SJCRH30 (cell line): ENCODE measurements at regions not wholly inside any gene's neighbourhood (a gene's known extent, or its start where the extent isn't known, plus 50 kb on each side); places are given as distances from the start of the nearest gene placed in this dataset.
"Not testable (repeated sequence)": the region's sequence is repeated elsewhere in the genome, so short reads cannot be mapped to it uniquely, and the experiment has no call there.

Experiments used
- DNase-seq, 2 experiments: peaks; one replicate each; pipeline ENCODE4 v3.0.0-alpha.2; 2015 to 2020
- H3K27ac ChIP-seq: fragments of 250-450 bp; sonication (Bioruptor Pico); 2 replicates; pipeline ENCODE4 v1.5.1; 2020; ENCODE audit warnings: mild to moderate bottlenecking, moderate library complexity
- H3K27me3 ChIP-seq: fragments of 250-450 bp; sonication (Bioruptor Pico); 2 replicates; pipeline ENCODE4 v1.5.1; 2020; ENCODE audit warnings: mild to moderate bottlenecking, moderate library complexity
- H3K36me3 ChIP-seq: fragments of 250-450 bp; sonication (Bioruptor Pico); 2 replicates; pipeline ENCODE4 v1.5.1; 2020; ENCODE audit warnings: mild to moderate bottlenecking, moderate library complexity
- H3K4me1 ChIP-seq: fragments of 250-450 bp; sonication (Bioruptor Pico); 2 replicates; pipeline ENCODE4 v1.5.1; 2020; ENCODE audit warnings: mild to moderate bottlenecking, moderate library complexity
- H3K4me3 ChIP-seq: fragments of 250-450 bp; sonication (Bioruptor Pico); 2 replicates; pipeline ENCODE4 v1.5.1; 2020; ENCODE audit warnings: mild to moderate bottlenecking, moderate library complexity
- H3K9me3 ChIP-seq: fragments of 250-450 bp; sonication (Bioruptor Pico); replicated peaks from 2 replicates; pipeline ENCODE4 v1.5.1; 2020; ENCODE audit warnings: mild to moderate bottlenecking, moderate library complexity

- H3K27me3 ChIP-seq: 0 out of 2 replicates have a peak, but pooled peaks cover 6% of the 10 kb centered on the region
- H3K4me3 ChIP-seq: no peak overlapping the region
- H3K4me1 ChIP-seq: no peaks in the 10 kb centered on the region
- H3K9me3 ChIP-seq: no peaks in the 10 kb centered on the region
- no peak overlapping the region for H3K27ac ChIP-seq
- DNase-seq: no peak
- no peaks in the 10 kb centered on the region for H3K36me3 ChIP-seq
These were observed 143.2 kb downstream of the HMHB1 start for GRCh38 chr5:143955141-143955540.

- H3K36me3 ChIP-seq: no peaks in the 10 kb centered on the region
- H3K4me1 ChIP-seq: no peaks in the 10 kb centered on the region
- H3K4me3 ChIP-seq: no peak overlapping the region
- no peak overlapping the region for H3K27ac ChIP-seq
- no peaks in the 10 kb centered on the region for H3K9me3 ChIP-seq
- 0 out of 2 replicates have a peak, but pooled peaks cover 5% of the 10 kb centered on the region for H3K27me3 ChIP-seq
- DNase-seq: peak in 1 of 2 experiments; percentile 5
These were observed 145.5 kb downstream of the HMHB1 start for GRCh38 chr5:143957455-143957854.

GRCh38 chr5:143962201-143962600 lies 150.2 kb downstream of the HMHB1 start:
- no peak overlapping the region for H3K4me3 ChIP-seq
- H3K4me1 ChIP-seq: no peaks in the 10 kb centered on the region

GRCh38 chr5:143964919-143965318 lies 153.0 kb downstream of the HMHB1 start:
- DNase-seq: no peak
- H3K9me3 ChIP-seq: no peaks in the 10 kb centered on the region
- no peaks in the 10 kb centered on the region for H3K4me1 ChIP-seq
- H3K27me3 ChIP-seq: no peaks in the 10 kb centered on the region
- H3K4me3 ChIP-seq: no peak overlapping the region
- H3K27ac ChIP-seq: no peak overlapping the region
- H3K36me3 ChIP-seq: no peaks in the 10 kb centered on the region

More at GRCh38 chr5:143962201-143962600, 150.2 kb downstream of the HMHB1 start:
- no peaks in the 10 kb centered on the region for H3K9me3 ChIP-seq
- no peak for DNase-seq
- H3K27ac ChIP-seq: no peak overlapping the region
- H3K27me3 ChIP-seq: no peaks in the 10 kb centered on the region
- no peaks in the 10 kb centered on the region for H3K36me3 ChIP-seq

GRCh38 chr5:143966280-143966679 lies 154.3 kb downstream of the HMHB1 start:
- Histone ChIP-seq H3K4me3 (no peak overlapping the region), H3K9me3 (no peaks in the 10 kb centered on the region)
- no peak for DNase-seq

GRCh38 chr5:143968071-143968878 lies 156.3 kb downstream of the HMHB1 start:
- Histone ChIP-seq H3K9me3 (no peaks in the 10 kb centered on the region), H3K4me3 (no peak overlapping the region), H3K36me3 (no peaks in the 10 kb centered on the region), H3K27ac (no peak overlapping the region), H3K27me3 (no peaks in the 10 kb centered on the region), H3K4me1 (no peaks in the 10 kb centered on the region)
- DNase-seq: peak in 1 of 2 experiments; percentile 50

More at GRCh38 chr5:143966280-143966679, 154.3 kb downstream of the HMHB1 start:
- Histone ChIP-seq H3K4me1 (no peaks in the 10 kb centered on the region), H3K27ac (no peak overlapping the region), H3K27me3 (no peaks in the 10 kb centered on the region), H3K36me3 (no peaks in the 10 kb centered on the region)

GRCh38 chr5:143970159-143970558 lies 158.2 kb downstream of the HMHB1 start:
- H3K9me3 ChIP-seq: no peaks in the 10 kb centered on the region
- no peak overlapping the region for H3K4me3 ChIP-seq
- H3K36me3 ChIP-seq: no peaks in the 10 kb centered on the region
- no peaks in the 10 kb centered on the region for H3K27me3 ChIP-seq
- no peak overlapping the region for H3K27ac ChIP-seq
- no peaks in the 10 kb centered on the region for H3K4me1 ChIP-seq
- no peak for DNase-seq

GRCh38 chr5:143972068-143972467 lies 160.1 kb downstream of the HMHB1 start:
- no peak overlapping the region for H3K27ac ChIP-seq
- no peaks in the 10 kb centered on the region for H3K9me3 ChIP-seq
- H3K27me3 ChIP-seq: no peaks in the 10 kb centered on the region
- H3K4me3 ChIP-seq: no peak overlapping the region
- H3K36me3 ChIP-seq: no peaks in the 10 kb centered on the region
- no peaks in the 10 kb centered on the region for H3K4me1 ChIP-seq
- DNase-seq: no peak

GRCh38 chr5:143976055-143976454 lies 164.1 kb downstream of the HMHB1 start:
- no peak for DNase-seq
- H3K4me3 ChIP-seq: no peak overlapping the region
- no peaks in the 10 kb centered on the region for H3K27me3 ChIP-seq
- H3K27ac ChIP-seq: no peak overlapping the region
- H3K36me3 ChIP-seq: no peaks in the 10 kb centered on the region
- no peaks in the 10 kb centered on the region for H3K4me1 ChIP-seq
- H3K9me3 ChIP-seq: no peaks in the 10 kb centered on the region

- H3K27me3 ChIP-seq: no peaks in the 10 kb centered on the region
- H3K27ac ChIP-seq: no peak overlapping the region
- DNase-seq: no peak
These were observed 166.0 kb downstream of the HMHB1 start for GRCh38 chr5:143977891-143978461.

GRCh38 chr5:143979044-143979690 lies 167.2 kb downstream of the HMHB1 start:
- no peak overlapping the region for H3K27ac ChIP-seq
- H3K9me3 ChIP-seq: no peaks in the 10 kb centered on the region
- H3K36me3 ChIP-seq: no peaks in the 10 kb centered on the region
- DNase-seq: no peak
- no peaks in the 10 kb centered on the region for H3K4me1 ChIP-seq
- no peaks in the 10 kb centered on the region for H3K27me3 ChIP-seq
- H3K4me3 ChIP-seq: no peak overlapping the region

More at GRCh38 chr5:143977891-143978461, 166.0 kb downstream of the HMHB1 start:
- Histone ChIP-seq H3K36me3 (no peaks in the 10 kb centered on the region), H3K4me1 (no peaks in the 10 kb centered on the region), H3K9me3 (no peaks in the 10 kb centered on the region), H3K4me3 (no peak overlapping the region)

- no peak overlapping the region for H3K27ac ChIP-seq
- no peaks in the 10 kb centered on the region for H3K27me3 ChIP-seq
- no peaks in the 10 kb centered on the region for H3K36me3 ChIP-seq
- H3K9me3 ChIP-seq: no peaks in the 10 kb centered on the region
- DNase-seq: no peak
- H3K4me3 ChIP-seq: no peak overlapping the region
- no peaks in the 10 kb centered on the region for H3K4me1 ChIP-seq
These were observed 168.5 kb downstream of the HMHB1 start for GRCh38 chr5:143980506-143980905.

- not testable (repeated sequence) for DNase-seq, H3K4me3 ChIP-seq, H3K27ac ChIP-seq, H3K4me1 ChIP-seq, H3K36me3 ChIP-seq, H3K27me3 ChIP-seq, H3K9me3 ChIP-seq
These were observed 171.0 kb downstream of the HMHB1 start for GRCh38 chr5:143982957-143983356.

GRCh38 chr5:143985832-143986515 lies 174.0 kb downstream of the HMHB1 start:
- no peak overlapping the region for H3K27ac ChIP-seq
- H3K9me3 ChIP-seq: no peaks in the 10 kb centered on the region
- no peaks in the 10 kb centered on the region for H3K4me1 ChIP-seq
- no peak for DNase-seq
- no peaks in the 10 kb centered on the region for H3K36me3 ChIP-seq
- no peak overlapping the region for H3K4me3 ChIP-seq
- no peaks in the 10 kb centered on the region for H3K27me3 ChIP-seq
